ENCODE measurements at regions not wholly inside any gene's neighbourhood (a gene's known extent, or its start where the extent isn't known, plus 50 kb on each side); places are given as distances from the start of the nearest gene placed in this dataset.

GRCh38 chr20:50280851-50281655 lies 90.4 kb downstream of the CEBPB start:
- H3K9me2 ChIP-seq (replicated peaks; ENCODE audit: insufficient read depth, low read length) = no peaks in the 10 kb centered on the region
- no peak overlapping the region for H2AFZ ChIP-seq (ENCODE audit: low read depth, low read length, severe bottlenecking)
- H3K9me3 ChIP-seq (ENCODE audit: insufficient read depth, low read length) = no peaks in the 10 kb centered on the region
- TF ChIP-seq CTCF (IDR thresholded peaks at IDR 0.05; ENCODE audit: insufficient read depth, low read length, poor library complexity, severe bottlenecking) = no peak
- TF ChIP-seq EZH2phosphoT487 (conservative IDR thresholded peaks at IDR 0.05; ENCODE audit: low read length) = no peak
- H3K9ac ChIP-seq (ENCODE audit: low read length) = no peak overlapping the region
- no peaks in the 10 kb centered on the region for H3F3A ChIP-seq (ENCODE audit: insufficient read depth)
- no peak overlapping the region for H3K4me3 ChIP-seq (ENCODE audit: insufficient read depth, low read length, poor library complexity, severe bottlenecking)
- no peaks in the 10 kb centered on the region for H3K36me3 ChIP-seq (ENCODE audit: low read length)
- no peaks in the 10 kb centered on the region for H3K27me3 ChIP-seq (ENCODE audit: low read length)
- H3K79me2 ChIP-seq (ENCODE audit: insufficient read depth, low read length) = no peaks in the 10 kb centered on the region
- H3K27ac ChIP-seq (ENCODE audit: low read depth, low read length) = no peak overlapping the region
- H3K4me2 ChIP-seq (ENCODE audit: low read depth, low read length, poor library complexity, severe bottlenecking) = no peak overlapping the region
- no peaks in the 10 kb centered on the region for H4K20me1 ChIP-seq (ENCODE audit: low read depth, low read length)

GRCh38 chr20:50281831-50282591 lies 91.4 kb downstream of the CEBPB start:
- H3K27me3 ChIP-seq (ENCODE audit: low read length) = no peaks in the 10 kb centered on the region
- no peak overlapping the region for H3K4me2 ChIP-seq (ENCODE audit: low read depth, low read length, poor library complexity, severe bottlenecking)
- no peak overlapping the region for H3K9ac ChIP-seq (ENCODE audit: low read length)
- TF ChIP-seq EZH2phosphoT487 (conservative IDR thresholded peaks at IDR 0.05; ENCODE audit: low read length) (no peak), CTCF (IDR thresholded peaks at IDR 0.05; ENCODE audit: insufficient read depth, low read length, poor library complexity, severe bottlenecking) (no peak)
- no peaks in the 10 kb centered on the region for H3K79me2 ChIP-seq (ENCODE audit: insufficient read depth, low read length)
- no peak overlapping the region for H3K4me3 ChIP-seq (ENCODE audit: insufficient read depth, low read length, poor library complexity, severe bottlenecking)
- no peaks in the 10 kb centered on the region for H3K9me2 ChIP-seq (replicated peaks; ENCODE audit: insufficient read depth, low read length)
- no peak overlapping the region for H3K27ac ChIP-seq (ENCODE audit: low read depth, low read length)
- no peaks in the 10 kb centered on the region for H3K36me3 ChIP-seq (ENCODE audit: low read length)
- no peak overlapping the region for H2AFZ ChIP-seq (ENCODE audit: low read depth, low read length, severe bottlenecking)
- H4K20me1 ChIP-seq (ENCODE audit: low read depth, low read length) = no peaks in the 10 kb centered on the region
- no peaks in the 10 kb centered on the region for H3F3A ChIP-seq (ENCODE audit: insufficient read depth)
- no peaks in the 10 kb centered on the region for H3K9me3 ChIP-seq (ENCODE audit: insufficient read depth, low read length)

GRCh38 chr20:50282592-50283241 lies 92.1 kb downstream of the CEBPB start:
- Histone ChIP-seq H3K9me2 (replicated peaks; ENCODE audit: insufficient read depth, low read length) (no peaks in the 10 kb centered on the region), H3K4me3 (ENCODE audit: insufficient read depth, low read length, poor library complexity, severe bottlenecking) (no peak overlapping the region), H3K4me2 (ENCODE audit: low read depth, low read length, poor library complexity, severe bottlenecking) (no peak overlapping the region), H3K36me3 (ENCODE audit: low read length) (no peaks in the 10 kb centered on the region), H4K20me1 (ENCODE audit: low read depth, low read length) (no peaks in the 10 kb centered on the region), H3K79me2 (ENCODE audit: insufficient read depth, low read length) (no peaks in the 10 kb centered on the region), H3K9ac (ENCODE audit: low read length) (no peak overlapping the region), H3K27ac (ENCODE audit: low read depth, low read length) (no peak overlapping the region), H3F3A (ENCODE audit: insufficient read depth) (no peaks in the 10 kb centered on the region), H3K27me3 (ENCODE audit: low read length) (no peaks in the 10 kb centered on the region), H2AFZ (ENCODE audit: low read depth, low read length, severe bottlenecking) (no peak overlapping the region), H3K9me3 (ENCODE audit: insufficient read depth, low read length) (no peaks in the 10 kb centered on the region)
- TF ChIP-seq CTCF (IDR thresholded peaks at IDR 0.05; ENCODE audit: insufficient read depth, low read length, poor library complexity, severe bottlenecking) = no peak
- TF ChIP-seq EZH2phosphoT487 (conservative IDR thresholded peaks at IDR 0.05; ENCODE audit: low read length) = no peak

All from SU-DHL-6 (cell line).